OCI-LY7 (cell line): ENCODE measurements at regions not wholly inside any gene's neighbourhood (a gene's known extent, or its start where the extent isn't known, plus 50 kb on each side); places are given as distances from the start of the nearest gene placed in this dataset.

Experiments used
- BruUV-seq: library from RNA; stranded (reverse); fragments of 400-500 nt; replicated peaks from 2 replicates; lab custom pipeline; 2021; lab: Mats Ljungman, UMichigan
- CTCF ChIA-PET: fragments of 300-600 bp; sonication (Branson Sonifier 250); formaldehyde crosslinking; loops from one replicate; lab custom pipeline; 2022; ENCODE audit warnings: antibody characterized with exemption; ENCODE audit not compliant: unreplicated experiment; lab: Charles Lee
- POLR2A ChIA-PET: fragments of 300-600 bp; sonication (Branson Sonifier 250); formaldehyde crosslinking; loops from one replicate; lab custom pipeline; 2022; ENCODE audit warnings: antibody characterized with exemption; lab: Charles Lee
- DNase-seq: peaks from one replicate; pipeline ENCODE4 v3.0.0-alpha.2; 2015; ENCODE audit warnings: low spot score
- H2AFZ ChIP-seq: fragments of 200-600 bp; sonication (generic), shearing (Covaris generic); 2 replicates; pipeline ENCODE4 v1.6.1; 2014; ENCODE audit warnings: mild to moderate bottlenecking, antibody characterized with exemption, low read length, moderate library complexity
- H3K27ac ChIP-seq: fragments of 200-600 bp; sonication (generic); 2 replicates; pipeline ENCODE4 v1.5.1; 2014; ENCODE audit warnings: mixed run types, low read depth, mild to moderate bottlenecking, moderate library complexity, low read length, inconsistent platforms; ENCODE audit not compliant: poor library complexity, severe bottlenecking
- H3K36me3 ChIP-seq: fragments of 200-600 bp; sonication (generic); 2 replicates; pipeline ENCODE4 v1.6.1; 2014; ENCODE audit warnings: mild to moderate bottlenecking, antibody characterized with exemption, low read length, moderate library complexity, mixed read lengths; ENCODE audit not compliant: insufficient read depth
- H3K4me1 ChIP-seq: fragments of 200-600 bp; sonication (generic); 2 replicates; pipeline ENCODE4 v1.5.1; 2014; ENCODE audit warnings: mild to moderate bottlenecking, low read length; ENCODE audit not compliant: insufficient read depth, poor library complexity, severe bottlenecking
- H3K4me2 ChIP-seq: fragments of 200-600 bp; sonication (generic); 2 replicates; pipeline ENCODE4 v1.6.1; 2014; ENCODE audit warnings: mild to moderate bottlenecking, low read length
- H3K4me3 ChIP-seq: fragments of 200-600 bp; sonication (generic); 2 replicates; pipeline ENCODE4 v1.5.1; 2014; ENCODE audit warnings: mild to moderate bottlenecking, low read depth, low read length; ENCODE audit not compliant: poor library complexity, severe bottlenecking
- H3K79me2 ChIP-seq: fragments of 200-600 bp; sonication (generic); 2 replicates; pipeline ENCODE4 v1.6.1; 2016; ENCODE audit warnings: low read depth, mild to moderate bottlenecking, low read length, moderate library complexity, mixed read lengths; ENCODE audit not compliant: insufficient read depth
- H3K9me2 ChIP-seq: fragments of 200-600 bp; sonication (generic); 2 replicates; pipeline ENCODE4 v1.6.1; 2016; ENCODE audit warnings: mild to moderate bottlenecking, low read length, mixed read lengths; ENCODE audit not compliant: insufficient read depth
- H3K9me3 ChIP-seq: fragments of 200-600 bp; sonication (generic); 2 replicates; pipeline ENCODE4 v1.6.1; 2014; ENCODE audit warnings: mild to moderate bottlenecking, mixed run types, low read length, mixed read lengths
- H4K20me1 ChIP-seq: fragments of 200-600 bp; sonication (generic); 2 replicates; pipeline ENCODE4 v1.6.1; 2014; ENCODE audit warnings: mild to moderate bottlenecking, antibody characterized with exemption, low read length, moderate library complexity, mixed read lengths; ENCODE audit not compliant: insufficient read depth
- EZH2phosphoT487 ChIP-seq: fragments of 200-600 bp; sonication (generic); IDR thresholded peaks from 2 replicates; pipeline ENCODE4 v1.6.1; 2018; ENCODE audit warnings: low read depth, borderline replicate concordance, mild to moderate bottlenecking, mixed run types, antibody characterized with exemption, low read length, moderate library complexity, mixed read lengths
- intact Hi-C: fragments of 100-400 bp; cut with micrococcal nuclease; formaldehyde crosslinking; loops from one replicate; pipeline ENCODE4 v1.10.0; 2022; ENCODE audit not compliant: unreplicated experiment
- TF ChIP-seq, protein P1 (sequence below): fragments of 200-600 bp; sonication (generic); conservative IDR thresholded peaks from 2 replicates; pipeline ENCODE4 v1.5.1; 2014; ENCODE audit warnings: mild to moderate bottlenecking, antibody characterized with exemption, low read length, moderate library complexity, mixed read lengths

DNA sequence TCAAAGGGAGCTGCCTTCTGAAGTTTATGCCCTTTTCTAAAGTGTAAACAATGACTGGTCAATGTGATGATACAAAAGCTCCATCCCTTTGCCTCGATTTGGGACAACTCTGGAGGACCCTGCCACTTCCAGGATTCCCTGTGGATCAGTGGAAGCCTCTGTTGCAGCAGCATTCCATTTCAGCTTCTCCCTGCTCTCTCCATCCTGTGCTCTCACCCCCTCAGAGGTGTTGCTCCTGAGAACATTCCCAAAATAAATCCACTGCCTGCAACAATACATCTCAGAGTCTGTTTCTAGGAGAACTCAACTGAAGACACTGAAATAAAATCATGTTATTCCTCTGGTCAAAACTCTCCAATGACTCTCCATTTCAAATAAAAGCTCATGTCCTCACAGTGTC is 263.6 kb downstream of the HACE1 start:
- Histone ChIP-seq H2AFZ (no peak overlapping the region), H3K79me2 (no peaks in the 10 kb centered on the region), H3K4me1 (no peaks in the 10 kb centered on the region), H3K4me2 (no peak overlapping the region), H3K9me3 (no peaks in the 10 kb centered on the region), H4K20me1 (no peaks in the 10 kb centered on the region), H3K9me2 (no peaks in the 10 kb centered on the region), H3K36me3 (no peaks in the 10 kb centered on the region), H3K4me3 (no peak overlapping the region), H3K27ac (no peak overlapping the region)
- ChIA-PET POLR2A (interaction anchor here (0.8 to 2.1 kb wide), 3 partner anchors 9 to 24 kb away, joined by 3 to 7 read pairs (median 5); no protein-coding TSS in a partner anchor), CTCF (no interaction called here)
- DNase-seq: no peak
- intact Hi-C loops: no loop called here
- BruUV-seq: no TSS peak
- TF ChIP-seq, protein P1, sequence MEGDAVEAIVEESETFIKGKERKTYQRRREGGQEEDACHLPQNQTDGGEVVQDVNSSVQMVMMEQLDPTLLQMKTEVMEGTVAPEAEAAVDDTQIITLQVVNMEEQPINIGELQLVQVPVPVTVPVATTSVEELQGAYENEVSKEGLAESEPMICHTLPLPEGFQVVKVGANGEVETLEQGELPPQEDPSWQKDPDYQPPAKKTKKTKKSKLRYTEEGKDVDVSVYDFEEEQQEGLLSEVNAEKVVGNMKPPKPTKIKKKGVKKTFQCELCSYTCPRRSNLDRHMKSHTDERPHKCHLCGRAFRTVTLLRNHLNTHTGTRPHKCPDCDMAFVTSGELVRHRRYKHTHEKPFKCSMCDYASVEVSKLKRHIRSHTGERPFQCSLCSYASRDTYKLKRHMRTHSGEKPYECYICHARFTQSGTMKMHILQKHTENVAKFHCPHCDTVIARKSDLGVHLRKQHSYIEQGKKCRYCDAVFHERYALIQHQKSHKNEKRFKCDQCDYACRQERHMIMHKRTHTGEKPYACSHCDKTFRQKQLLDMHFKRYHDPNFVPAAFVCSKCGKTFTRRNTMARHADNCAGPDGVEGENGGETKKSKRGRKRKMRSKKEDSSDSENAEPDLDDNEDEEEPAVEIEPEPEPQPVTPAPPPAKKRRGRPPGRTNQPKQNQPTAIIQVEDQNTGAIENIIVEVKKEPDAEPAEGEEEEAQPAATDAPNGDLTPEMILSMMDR: no peak
- no peak for TF ChIP-seq EZH2phosphoT487

DNA sequence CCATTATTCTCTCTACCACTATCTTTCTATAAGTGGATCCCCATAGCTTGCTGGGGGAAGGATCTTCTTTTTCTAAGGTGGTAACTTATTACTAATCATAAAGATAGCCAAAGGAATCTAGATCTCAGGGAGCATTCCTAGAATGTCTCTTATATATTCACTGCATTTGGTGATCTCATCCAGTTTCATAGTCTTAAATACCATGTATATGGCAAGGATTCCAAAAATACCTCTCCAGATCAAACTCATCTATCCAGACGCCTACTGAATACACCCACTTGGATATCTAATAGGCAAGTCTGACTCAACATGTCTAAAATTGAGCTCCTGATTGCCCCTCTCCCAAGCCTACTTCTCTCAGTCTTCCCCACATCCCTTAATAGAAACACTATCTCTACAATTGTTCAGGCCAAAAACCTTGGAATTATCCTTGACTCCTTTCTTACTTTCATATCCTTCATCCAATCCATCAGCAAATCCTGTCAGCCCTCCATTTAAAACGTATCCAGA is 264.4 kb downstream of the HACE1 start:
- DNase-seq: no peak
- H3K4me3 ChIP-seq: no peak overlapping the region
- H3K27ac ChIP-seq: no peak overlapping the region
- H3K79me2 ChIP-seq: no peaks in the 10 kb centered on the region
- BruUV-seq: no TSS peak
- no peaks in the 10 kb centered on the region for H3K36me3 ChIP-seq
- H3K4me2 ChIP-seq: no peak overlapping the region
- intact Hi-C loops: no loop called here
- H3K4me1 ChIP-seq: no peaks in the 10 kb centered on the region
- TF ChIP-seq, protein P1: no peak
- no peak for TF ChIP-seq EZH2phosphoT487
- ChIA-PET POLR2A (interaction anchor here (0.7 to 2.1 kb wide), 4 partner anchors 9 to 61 kb away, joined by 3 to 7 read pairs (median 4); no protein-coding TSS in a partner anchor), CTCF (no interaction called here)
- no peaks in the 10 kb centered on the region for H3K9me3 ChIP-seq
- H4K20me1 ChIP-seq: no peaks in the 10 kb centered on the region
- no peaks in the 10 kb centered on the region for H3K9me2 ChIP-seq
- no peak overlapping the region for H2AFZ ChIP-seq

DNA sequence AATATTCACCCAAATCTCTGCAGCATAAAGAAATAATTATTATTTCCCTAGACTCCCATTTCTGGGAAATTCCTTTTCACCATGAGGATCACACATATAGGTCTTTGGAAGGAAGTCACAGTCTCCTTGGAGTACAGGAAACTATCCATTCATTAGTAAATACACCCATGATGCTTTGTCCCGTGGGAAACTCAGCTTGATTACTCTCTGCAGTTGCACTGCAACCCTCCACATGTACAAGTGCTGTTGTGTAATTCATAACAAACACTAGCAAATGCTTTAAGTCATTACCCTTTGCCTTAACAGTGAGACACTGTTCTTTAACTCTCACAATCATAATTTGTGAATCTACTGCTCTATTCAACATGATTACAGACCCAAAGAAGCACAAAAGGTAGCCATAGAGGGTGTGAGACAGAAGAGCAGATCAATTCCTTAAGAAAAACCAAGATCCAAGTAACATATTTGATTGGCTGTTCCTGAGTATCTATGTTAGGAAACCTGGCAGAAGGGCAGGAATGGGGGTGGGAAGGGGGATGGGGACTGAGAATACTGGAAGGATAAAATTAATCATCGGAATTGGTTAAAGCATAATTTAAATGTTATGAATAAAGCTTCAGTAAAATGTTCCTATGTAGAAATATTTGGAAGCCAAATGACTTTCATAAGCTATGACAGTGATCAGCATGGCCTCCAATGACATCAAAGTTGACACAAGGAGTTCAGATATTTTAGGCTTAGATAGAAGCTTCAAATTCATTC is 268.0 kb downstream of the HACE1 start:
- CTCF ChIA-PET: no interaction called here

More for the DNA sequence above, 268.0 kb downstream of the HACE1 start:
- Histone ChIP-seq H3K27ac (no peak overlapping the region), H3K79me2 (no peaks in the 10 kb centered on the region), H3K36me3 (no peaks in the 10 kb centered on the region), H3K4me2 (no peak overlapping the region), H2AFZ (no peak overlapping the region), H3K9me3 (no peaks in the 10 kb centered on the region), H3K9me2 (no peaks in the 10 kb centered on the region), H3K4me1 (no peaks in the 10 kb centered on the region), H4K20me1 (no peaks in the 10 kb centered on the region), H3K4me3 (no peak overlapping the region)
- TF ChIP-seq EZH2phosphoT487: no peak
- TF ChIP-seq, protein P1: no peak
- no peak for DNase-seq
- no TSS peak for BruUV-seq
- intact Hi-C loops: no loop called here
- POLR2A ChIA-PET: interaction anchor here (0.7 to 1.0 kb wide), 3 partner anchors 9 to 81 kb away, joined by 3 read pairs; no protein-coding TSS in a partner anchor
